ENCODE measurements at regions not wholly inside any gene's neighbourhood (a gene's known extent, or its start where the extent isn't known, plus 50 kb on each side); places are given as distances from the start of the nearest gene placed in this dataset. TPM values are rescaled to one million over a fixed set of nuclear protein-coding genes. Genes with fewer than 3 reads are reported as not detected.

DNA sequence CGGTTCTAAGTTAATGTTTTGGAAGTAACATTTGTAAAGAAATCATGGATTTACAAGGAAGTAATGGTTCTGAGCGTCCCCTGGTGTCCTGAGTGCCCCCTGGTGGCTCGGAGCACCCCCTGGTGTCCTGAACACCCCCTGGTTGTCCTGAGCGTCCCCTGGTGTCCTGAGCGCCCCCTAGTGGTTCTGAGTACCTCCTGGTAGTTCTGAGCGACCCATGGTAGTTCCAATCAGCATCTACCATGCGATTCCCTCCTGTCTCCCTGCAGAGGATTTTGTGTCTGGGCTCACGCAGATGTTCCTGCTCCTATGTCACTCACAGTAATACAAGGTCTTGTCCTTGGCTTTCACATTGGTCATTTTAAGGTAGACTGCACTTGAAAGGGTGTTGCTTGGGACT is 1352.9 kb downstream of the TMEM121 start:
- Histone ChIP-seq H3K27ac (no peak overlapping the region), H3K4me1 (no peaks in the 10 kb centered on the region), H3K36me3 (replicated peaks in 1 of 2; ENCODE audit: insufficient read depth in 1 of 2, low read depth in 2 of 2) (no peaks in the 10 kb centered on the region), H3K4me3 (no peak overlapping the region), H3K9me3 (no peaks in the 10 kb centered on the region), H3K27me3 (no peaks in the 10 kb centered on the region)
- TF ChIP-seq POLR2A (IDR thresholded peaks at IDR 0.05) = no peak
- TF ChIP-seq, protein P1, sequence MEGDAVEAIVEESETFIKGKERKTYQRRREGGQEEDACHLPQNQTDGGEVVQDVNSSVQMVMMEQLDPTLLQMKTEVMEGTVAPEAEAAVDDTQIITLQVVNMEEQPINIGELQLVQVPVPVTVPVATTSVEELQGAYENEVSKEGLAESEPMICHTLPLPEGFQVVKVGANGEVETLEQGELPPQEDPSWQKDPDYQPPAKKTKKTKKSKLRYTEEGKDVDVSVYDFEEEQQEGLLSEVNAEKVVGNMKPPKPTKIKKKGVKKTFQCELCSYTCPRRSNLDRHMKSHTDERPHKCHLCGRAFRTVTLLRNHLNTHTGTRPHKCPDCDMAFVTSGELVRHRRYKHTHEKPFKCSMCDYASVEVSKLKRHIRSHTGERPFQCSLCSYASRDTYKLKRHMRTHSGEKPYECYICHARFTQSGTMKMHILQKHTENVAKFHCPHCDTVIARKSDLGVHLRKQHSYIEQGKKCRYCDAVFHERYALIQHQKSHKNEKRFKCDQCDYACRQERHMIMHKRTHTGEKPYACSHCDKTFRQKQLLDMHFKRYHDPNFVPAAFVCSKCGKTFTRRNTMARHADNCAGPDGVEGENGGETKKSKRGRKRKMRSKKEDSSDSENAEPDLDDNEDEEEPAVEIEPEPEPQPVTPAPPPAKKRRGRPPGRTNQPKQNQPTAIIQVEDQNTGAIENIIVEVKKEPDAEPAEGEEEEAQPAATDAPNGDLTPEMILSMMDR (IDR thresholded peaks at IDR 0.05) = peak in 5 of 7 experiments; percentile 8 to 48 (median 40)
- DNase-seq = peak; percentile 40 to 59 (median 51)
- intact Hi-C loops (cut with DNase I) = no loop called here
- 38 to 44% methylated on average over 8 of the region's 8 CpGs for WGBS, 2 donors
- no peak for ATAC-seq

DNA sequence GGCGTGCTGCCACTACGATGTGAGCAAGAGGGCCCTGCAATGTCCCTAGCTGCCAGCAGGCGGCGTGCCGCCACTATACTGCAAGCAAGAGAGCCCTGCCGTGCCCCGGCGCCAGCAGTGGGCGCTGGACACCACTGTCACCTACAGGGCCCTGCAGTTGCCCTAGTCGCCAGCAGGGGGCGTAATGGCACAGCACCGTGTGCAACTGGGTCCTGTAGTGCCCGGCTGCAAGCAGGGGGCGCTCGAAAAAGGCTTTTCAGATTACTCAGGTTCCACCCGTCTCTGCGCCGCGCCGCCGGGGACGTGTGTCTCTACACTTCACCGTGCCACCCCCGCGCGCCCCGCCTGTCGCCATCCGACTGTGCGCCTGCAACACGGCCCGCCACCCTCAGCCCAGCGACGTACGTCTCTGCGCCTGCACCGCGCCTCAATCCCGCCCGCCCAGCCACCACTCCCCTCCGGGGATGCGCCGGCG is 1356.9 kb downstream of the TMEM121 start:
- DNase-seq (peak in 2 of 4 donors; percentile 25 to 26), ATAC-seq (no peak)
- TF ChIP-seq, protein P1 (IDR thresholded peaks at IDR 0.05) = peak in 6 of 7 experiments; percentile 11 to 24 (median 18)
- no peak for TF ChIP-seq POLR2A (IDR thresholded peaks at IDR 0.05)
- 71 to 87% methylated on average over 32 to 40 of the region's 44 CpGs for WGBS, 2 donors
- intact Hi-C loops (cut with DNase I) = no loop called here
- Histone ChIP-seq H3K9me3 (no peaks in the 10 kb centered on the region), H3K27ac (no peak overlapping the region), H3K4me1 (no peaks in the 10 kb centered on the region), H3K4me3 (no peak overlapping the region), H3K36me3 (replicated peaks in 1 of 2; ENCODE audit: insufficient read depth in 1 of 2, low read depth in 2 of 2) (no peaks in the 10 kb centered on the region), H3K27me3 (no peaks in the 10 kb centered on the region)

Small RNA genes lying in the stretch of these regions (microRNA-seq; reads per million reads assigned to microRNA genes)
- gene MIR4507 (ENCODE audit: borderline number of aligned reads in 2 of 2, borderline replicate concordance in 2 of 2) (0 reads per million in 2 donors), gene MIR4537 (ENCODE audit: borderline number of aligned reads in 2 of 2, borderline replicate concordance in 2 of 2) (0 reads per million in 2 donors), gene MIR4538 (ENCODE audit: borderline number of aligned reads in 2 of 2, borderline replicate concordance in 2 of 2) (0 reads per million in 2 donors), gene MIR4539 (ENCODE audit: borderline number of aligned reads in 2 of 2, borderline replicate concordance in 2 of 2) (0 reads per million in 2 donors), gene MIR5195 (ENCODE audit: borderline number of aligned reads in 2 of 2, borderline replicate concordance in 2 of 2) (0 reads per million in 2 donors), gene MIR8071-1 (ENCODE audit: borderline number of aligned reads in 2 of 2, borderline replicate concordance in 2 of 2) (0 reads per million in 2 donors), gene MIR8071-2 (ENCODE audit: borderline number of aligned reads in 2 of 2, borderline replicate concordance in 2 of 2) (0 reads per million in 2 donors)

Small RNA genes lying in the stretch of these regions (small RNA-seq; reads per million reads assigned to genes)
- gene AC244452.1 (not detected), gene IGHD1-1 (not detected), gene IGHD1-14 (not detected), gene IGHD1-20 (not detected), gene IGHD1-26 (not detected), gene IGHD1-7 (not detected), gene IGHD2-15 (not detected), gene IGHD2-2 (not detected), gene IGHD2-21 (not detected), gene IGHD2-8 (not detected), gene IGHD3-10 (not detected), gene IGHD3-16 (not detected), gene IGHD3-22 (not detected), gene IGHD3-3 (not detected), gene IGHD3-9 (not detected), gene IGHD4-11 (not detected), gene IGHD4-17 (not detected), gene IGHD4-23 (not detected), gene IGHD4-4 (not detected), gene IGHD5-12 (not detected), gene IGHD5-18 (not detected), gene IGHD5-24 (not detected), gene IGHD5-5 (not detected), gene IGHD6-13 (not detected), gene IGHD6-19 (not detected), gene IGHD6-25 (not detected), gene IGHD6-6 (not detected), gene IGHD7-27 (not detected), gene IGHJ1 (not detected), gene IGHJ1P (not detected), gene IGHJ2 (not detected), gene IGHJ2P (not detected), gene IGHJ3 (not detected), gene IGHJ3P (not detected), gene IGHJ4 (not detected), gene IGHJ5 (not detected), gene IGHJ6 (not detected), gene IGHV1-12 (not detected), gene IGHV1-14 (not detected), gene IGHV3-19 (not detected), gene IGHV3-57 (not detected), gene IGHV3-76 (not detected), gene IGHV5-78 (not detected), gene IGHV7-40 (not detected), gene IGHVII-1-1 (not detected), gene IGHVII-15-1 (not detected), gene IGHVII-22-1 (not detected), gene IGHVII-28-1 (not detected), gene IGHVII-33-1 (not detected), gene IGHVII-40-1 (not detected), gene IGHVII-44-2 (not detected), gene IGHVII-46-1 (not detected), gene IGHVII-49-1 (not detected), gene IGHVII-51-2 (not detected), gene IGHVII-53-1 (not detected), gene IGHVII-60-1 (not detected), gene IGHVII-62-1 (not detected), gene IGHVII-67-1 (not detected), gene IGHVII-74-1 (not detected), gene IGHVII-78-1 (not detected), gene IGHVIII-11-1 (not detected), gene IGHVIII-13-1 (not detected), gene IGHVIII-2-1 (not detected), gene IGHVIII-22-2 (not detected), gene IGHVIII-25-1 (not detected), gene IGHVIII-26-1 (not detected), gene IGHVIII-38-1 (not detected), gene IGHVIII-5-1 (not detected), gene IGHVIII-5-2 (not detected), gene IGHVIII-67-2 (not detected), gene IGHVIII-67-3 (not detected), gene IGHVIII-67-4 (not detected), gene IGHVIII-76-1 (not detected), gene IGHVIII-82 (not detected), gene MIR4507 (not detected), gene MIR4537 (not detected), gene MIR4538 (not detected), gene MIR4539 (not detected), gene MIR5195 (not detected), gene MIR8071-1 (not detected), gene MIR8071-2 (not detected), gene RNA5SP389 (not detected)

All from body of pancreas (tissue), 4 donors.